Prostate gland (tissue), 2 donors: ENCODE measurements at regions not wholly inside any gene's neighbourhood (a gene's known extent, or its start where the extent isn't known, plus 50 kb on each side); places are given as distances from the start of the nearest gene placed in this dataset.

Source experiments
- CTCF ChIP-seq, 4 experiments: fragments of 200-600 bp in 2 of 4; fragments of 450-650 bp in 2 of 4; sonication (generic) in 2 of 4; IDR thresholded peaks; 1 replicate in 3 of 4; 2 replicates in 1 of 4; pipeline ENCODE4 v1.5.1; 2016 to 2019; ENCODE audit warnings: antibody characterized with exemption in 4 of 4, mild to moderate bottlenecking in 2 of 4, moderate library complexity in 2 of 4
- POLR2AphosphoS5 ChIP-seq: sonication (generic); formaldehyde crosslinking; IDR thresholded peaks from one replicate; pipeline ENCODE4 v1.6.1; 2017; ENCODE audit warnings: antibody characterized with exemption

DNA sequence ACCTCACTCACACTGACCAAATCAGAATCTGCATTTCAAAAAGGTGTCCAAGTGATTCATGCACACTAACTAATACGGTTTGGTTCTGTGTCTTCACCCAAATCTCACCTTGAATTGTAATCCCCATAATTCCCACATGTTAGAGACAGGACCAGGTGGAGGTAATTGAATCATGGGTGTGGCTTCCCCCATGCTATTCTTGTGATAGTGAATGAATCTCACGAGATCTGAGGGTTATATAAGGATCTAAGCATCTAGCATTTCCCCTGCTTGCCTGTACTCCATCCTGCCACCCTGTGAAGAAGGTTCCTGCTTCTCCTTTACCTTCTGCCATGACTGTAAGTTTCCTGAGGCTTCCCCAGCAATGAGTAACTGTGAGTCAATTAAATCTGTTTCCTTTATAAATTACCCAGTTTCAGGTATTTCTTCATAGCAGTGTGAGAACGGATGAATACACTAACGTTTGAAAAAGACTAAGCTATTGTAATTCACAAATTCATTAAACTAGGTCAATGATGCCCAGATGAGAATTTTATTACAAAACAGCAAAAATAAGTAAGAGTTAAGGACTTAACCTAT lies 759.1 kb downstream of the GALC start:
- no peak for TF ChIP-seq CTCF (IDR thresholded peaks at IDR 0.05)
- no peak for TF ChIP-seq POLR2AphosphoS5
